ENCODE measurements at regions not wholly inside any gene's neighbourhood (a gene's known extent, or its start where the extent isn't known, plus 50 kb on each side); places are given as distances from the start of the nearest gene placed in this dataset.

- H3K4me3 ChIP-seq, result no peak overlapping the region
- TF ChIP-seq, protein P1, sequence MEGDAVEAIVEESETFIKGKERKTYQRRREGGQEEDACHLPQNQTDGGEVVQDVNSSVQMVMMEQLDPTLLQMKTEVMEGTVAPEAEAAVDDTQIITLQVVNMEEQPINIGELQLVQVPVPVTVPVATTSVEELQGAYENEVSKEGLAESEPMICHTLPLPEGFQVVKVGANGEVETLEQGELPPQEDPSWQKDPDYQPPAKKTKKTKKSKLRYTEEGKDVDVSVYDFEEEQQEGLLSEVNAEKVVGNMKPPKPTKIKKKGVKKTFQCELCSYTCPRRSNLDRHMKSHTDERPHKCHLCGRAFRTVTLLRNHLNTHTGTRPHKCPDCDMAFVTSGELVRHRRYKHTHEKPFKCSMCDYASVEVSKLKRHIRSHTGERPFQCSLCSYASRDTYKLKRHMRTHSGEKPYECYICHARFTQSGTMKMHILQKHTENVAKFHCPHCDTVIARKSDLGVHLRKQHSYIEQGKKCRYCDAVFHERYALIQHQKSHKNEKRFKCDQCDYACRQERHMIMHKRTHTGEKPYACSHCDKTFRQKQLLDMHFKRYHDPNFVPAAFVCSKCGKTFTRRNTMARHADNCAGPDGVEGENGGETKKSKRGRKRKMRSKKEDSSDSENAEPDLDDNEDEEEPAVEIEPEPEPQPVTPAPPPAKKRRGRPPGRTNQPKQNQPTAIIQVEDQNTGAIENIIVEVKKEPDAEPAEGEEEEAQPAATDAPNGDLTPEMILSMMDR (IDR thresholded peaks at IDR 0.05 in 8 of 11, conservative IDR thresholded peaks at IDR 0.05 in 3 of 11), result no peak
- TF ChIP-seq POLR2A (IDR thresholded peaks at IDR 0.05) (no peak), POLR2AphosphoS5 (IDR thresholded peaks at IDR 0.05) (no peak)
- H3K9me3 ChIP-seq, result no peaks in the 10 kb centered on the region
- DNase-seq, result no peak
- no peak overlapping the region for H3K27ac ChIP-seq
- intact Hi-C loops (cut with DNase I; ENCODE audit: low total_unique reads), result no loop called here
- H3K4me1 ChIP-seq, result no peaks in the 10 kb centered on the region
- WGBS, 5 donors, result 62 to 75% (median 69%) methylated on average over 11 of the region's 11 CpGs
- no peaks in the 10 kb centered on the region for H3K27me3 ChIP-seq (replicated peaks in 1 of 7)
- no peaks in the 10 kb centered on the region for H3K36me3 ChIP-seq
Measured at GRCh38 chrX:149313871-149314371, 191.2 kb downstream of the IDS start.

DNA sequence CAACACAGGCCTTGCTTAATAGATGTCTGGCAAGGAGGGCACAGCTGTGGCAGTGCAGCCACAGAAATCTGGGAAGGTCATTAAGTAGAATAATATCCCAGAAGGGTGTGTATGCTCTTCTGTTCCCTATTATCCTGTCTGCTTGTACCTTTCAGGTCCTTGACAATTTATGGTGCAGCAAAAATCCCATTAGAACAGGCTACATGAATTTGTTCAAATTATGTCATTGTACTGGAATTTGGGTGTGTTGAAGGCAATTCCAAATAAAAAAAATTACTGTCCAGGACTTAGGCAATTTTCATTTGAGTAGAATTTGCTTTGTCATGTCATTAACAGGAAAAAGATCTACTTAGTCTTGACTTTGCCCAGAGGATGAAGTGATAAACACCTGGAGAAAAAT is 192.1 kb downstream of the IDS start:
- no peak for TF ChIP-seq POLR2A (IDR thresholded peaks at IDR 0.05)
- H3K36me3 ChIP-seq, result no peaks in the 10 kb centered on the region
- no peaks in the 10 kb centered on the region for H3K4me1 ChIP-seq
- no peaks in the 10 kb centered on the region for H3K27me3 ChIP-seq (replicated peaks in 1 of 7)
- H3K9me3 ChIP-seq, result no peaks in the 10 kb centered on the region
- no peak overlapping the region for H3K27ac ChIP-seq
- intact Hi-C loops (cut with DNase I; ENCODE audit: low total_unique reads), result no loop called here
- DNase-seq, result no peak
- H3K4me3 ChIP-seq, result no peak overlapping the region

GRCh38 chrX:149312097-149312496 is 193.0 kb downstream of the IDS start:
- no peaks in the 10 kb centered on the region for H3K4me1 ChIP-seq

DNA sequence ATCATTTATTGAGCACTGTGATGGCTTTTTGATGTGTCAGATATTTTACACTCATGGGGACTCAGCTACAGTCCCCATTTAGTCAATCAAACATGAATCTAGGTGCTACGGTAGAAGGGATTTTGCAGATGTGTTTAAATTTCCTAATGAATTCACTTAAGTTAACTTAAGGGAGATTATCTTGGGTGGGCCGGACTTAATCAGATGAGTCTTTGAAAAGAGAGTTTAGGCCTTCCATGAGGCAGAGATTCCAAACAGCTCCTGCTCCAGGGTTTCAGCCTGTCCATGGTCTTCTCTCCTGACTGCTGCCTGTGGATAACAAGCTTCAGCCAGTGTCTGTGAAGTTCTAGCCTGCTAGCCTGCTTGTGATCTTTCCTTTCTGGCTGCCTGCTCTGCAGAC is 202.4 kb downstream of the IDS start:
- intact Hi-C loops (cut with DNase I; ENCODE audit: low total_unique reads), result no loop called here
- no peaks in the 10 kb centered on the region for H3K36me3 ChIP-seq
- 83 to 93% (median 91%) methylated on average over 2 of the region's 2 CpGs for WGBS, 5 donors
- H3K9me3 ChIP-seq, result no peaks in the 10 kb centered on the region
- no peak for DNase-seq
- no peak overlapping the region for H3K27ac ChIP-seq
- no peak overlapping the region for H3K4me3 ChIP-seq
- H3K27me3 ChIP-seq (replicated peaks in 1 of 7), result no peaks in the 10 kb centered on the region
- no peaks in the 10 kb centered on the region for H3K4me1 ChIP-seq
- TF ChIP-seq, protein P1 (IDR thresholded peaks at IDR 0.05 in 8 of 11, conservative IDR thresholded peaks at IDR 0.05 in 3 of 11), result no peak
- TF ChIP-seq POLR2A (IDR thresholded peaks at IDR 0.05) (no peak), POLR2AphosphoS5 (IDR thresholded peaks at IDR 0.05) (no peak)

More at GRCh38 chrX:149312097-149312496, 193.0 kb downstream of the IDS start:
- intact Hi-C loops (cut with DNase I; ENCODE audit: low total_unique reads), result no loop called here
- H3K4me3 ChIP-seq, result no peak overlapping the region
- no peaks in the 10 kb centered on the region for H3K9me3 ChIP-seq
- 50 to 100% (median 79%) methylated on average over 3 of the region's 3 CpGs for WGBS, 5 donors
- TF ChIP-seq POLR2AphosphoS5 (IDR thresholded peaks at IDR 0.05), result no peak
- no peak for TF ChIP-seq POLR2A (IDR thresholded peaks at IDR 0.05)
- TF ChIP-seq, protein P1 (IDR thresholded peaks at IDR 0.05 in 8 of 11, conservative IDR thresholded peaks at IDR 0.05 in 3 of 11), result no peak
- H3K36me3 ChIP-seq, result no peaks in the 10 kb centered on the region
- no peak overlapping the region for H3K27ac ChIP-seq
- no peak for DNase-seq
- no peaks in the 10 kb centered on the region for H3K27me3 ChIP-seq (replicated peaks in 1 of 7)

GRCh38 chrX:149298111-149298510 is 207.0 kb downstream of the IDS start:
- intact Hi-C loops (cut with DNase I; ENCODE audit: low total_unique reads), result no loop called here
- 0% methylated on average over 1 of the region's 1 CpG for WGBS, 5 donors
- no peaks in the 10 kb centered on the region for H3K9me3 ChIP-seq
- no peaks in the 10 kb centered on the region for H3K36me3 ChIP-seq
- TF ChIP-seq POLR2A (IDR thresholded peaks at IDR 0.05) (no peak), POLR2AphosphoS5 (IDR thresholded peaks at IDR 0.05) (no peak)
- TF ChIP-seq, protein P1 (IDR thresholded peaks at IDR 0.05 in 8 of 11, conservative IDR thresholded peaks at IDR 0.05 in 3 of 11), result no peak
- H3K27me3 ChIP-seq (replicated peaks in 1 of 7), result no peaks in the 10 kb centered on the region
- DNase-seq, result no peak
- no peaks in the 10 kb centered on the region for H3K4me1 ChIP-seq
- H3K4me3 ChIP-seq, result no peak overlapping the region
- H3K27ac ChIP-seq, result no peak overlapping the region

Data from spleen (tissue), 11 donors.